Endothelial cell of umbilical vein (primary cell): ENCODE measurements at regions not wholly inside any gene's neighbourhood (a gene's known extent, or its start where the extent isn't known, plus 50 kb on each side); places are given as distances from the start of the nearest gene placed in this dataset.

Source experiments
- BruUV-seq: library from RNA; stranded (reverse); fragments of 400-500 nt; replicated peaks from 2 replicates; lab custom pipeline; 2021; lab: Mats Ljungman, UMichigan
- CTCF ChIA-PET: fragments of 300-600, 350-600 bp; sonication (Branson Sonifier 250); formaldehyde crosslinking; loops from one replicate; lab custom pipeline; 2021; ENCODE audit warnings: antibody characterized with exemption, inconsistent platforms; lab: Charles Lee
- POLR2A ChIA-PET: fragments of 300-600, 350-600 bp; sonication (Branson Sonifier 250); formaldehyde crosslinking; loops from one replicate; lab custom pipeline; 2021; ENCODE audit warnings: antibody characterized with exemption, inconsistent platforms; lab: Charles Lee
- DNase-seq: peaks from one replicate; pipeline ENCODE4 v3.0.0-alpha.2; 2011; ENCODE audit warnings: low read depth, low spot score
- FAIRE-seq: peaks from 2 replicates; lab custom pipeline; 2011; peaks lifted over from hg19 to GRCh38; lab: Jason Lieb, UNC
- H2AFZ ChIP-seq: 2 replicates; pipeline ENCODE4 v1.6.0; 2012; ENCODE audit warnings: low read depth, low read length, control low read depth, inconsistent platforms
- H3K27ac ChIP-seq: 2 replicates; pipeline ENCODE4 v1.5.1; 2011; ENCODE audit warnings: low read depth, mild to moderate bottlenecking, control low read depth, low read length, moderate library complexity; ENCODE audit not compliant: insufficient read depth
- H3K27me3 ChIP-seq, 2 experiments: 2 replicates each; pipeline versions ENCODE4 v1.6.0 to v1.6.1; 2011; ENCODE audit warnings: low read length in 2 of 2, mixed read lengths in 1 of 2; ENCODE audit not compliant: control insufficient read depth in 2 of 2, insufficient read depth in 2 of 2
- H3K36me3 ChIP-seq, 2 experiments: 2 replicates in 1 of 2; 3 replicates in 1 of 2; pipeline ENCODE4 v1.5.1; 2011; ENCODE audit warnings: low read length in 2 of 2, mild to moderate bottlenecking in 1 of 2, moderate library complexity in 1 of 2; ENCODE audit not compliant: control insufficient read depth in 2 of 2, insufficient read depth in 2 of 2; ENCODE audit errors: extremely low read depth in 1 of 2
- H3K4me1 ChIP-seq: 3 replicates; pipeline ENCODE4 v1.5.1; 2011; ENCODE audit warnings: mild to moderate bottlenecking, low read length; ENCODE audit not compliant: control insufficient read depth, insufficient read depth; ENCODE audit errors: extremely low read depth
- H3K4me2 ChIP-seq: 2 replicates; pipeline ENCODE4 v1.6.1; 2011; ENCODE audit warnings: low read length, control low read depth, mixed read lengths; ENCODE audit not compliant: insufficient read depth
- H3K4me3 ChIP-seq, 3 experiments: fragments of 200-600 bp in 1 of 3; sonication (generic), shearing (Covaris generic) in 1 of 3; replicated peaks in 1 of 3; 2 replicates each; pipeline ENCODE4 v1.5.1; 2011 to 2016; ENCODE audit warnings: control low read depth in 3 of 3, low read length in 3 of 3, mild to moderate bottlenecking in 2 of 3, inconsistent platforms in 1 of 3, low read depth in 1 of 3, moderate library complexity in 1 of 3; ENCODE audit not compliant: insufficient read depth in 1 of 3
- H3K79me2 ChIP-seq: 2 replicates; pipeline ENCODE4 v1.6.0; 2012; ENCODE audit warnings: low read length, inconsistent platforms; ENCODE audit not compliant: control insufficient read depth, insufficient read depth
- H3K9ac ChIP-seq: replicated peaks from 2 replicates; pipeline ENCODE3; 2011; ENCODE audit warnings: low read length, control low read depth; ENCODE audit not compliant: insufficient read depth; ENCODE audit errors: extremely low read depth
- H3K9me1 ChIP-seq: replicated peaks from 3 replicates; pipeline ENCODE4 v1.6.0; 2011; ENCODE audit warnings: mild to moderate bottlenecking, low read length; ENCODE audit not compliant: control insufficient read depth, insufficient read depth; ENCODE audit errors: extremely low read depth
- H3K9me3 ChIP-seq: replicated peaks from 2 replicates; pipeline ENCODE4 v1.5.1; 2012; ENCODE audit warnings: low read length, inconsistent platforms; ENCODE audit not compliant: control insufficient read depth, insufficient read depth
- H4K20me1 ChIP-seq: replicated peaks from 2 replicates; pipeline ENCODE3; 2011; ENCODE audit warnings: mild to moderate bottlenecking, low read length; ENCODE audit not compliant: control insufficient read depth, insufficient read depth; ENCODE audit errors: extremely low read depth
- CTCF ChIP-seq, 2 donors: IDR thresholded peaks; 1 replicate in 1 of 2; 2 replicates in 1 of 2; pipeline ENCODE4 v1.5.1; 2011; ENCODE audit warnings: low read length in 2 of 2, mild to moderate bottlenecking in 2 of 2, moderate library complexity in 2 of 2, control low read depth in 1 of 2, inconsistent platforms in 1 of 2, low read depth in 1 of 2; ENCODE audit not compliant: insufficient read depth in 1 of 2; ENCODE audit errors: extremely low read depth in 1 of 2
- EZH2 ChIP-seq: IDR thresholded peaks from 2 replicates; pipeline ENCODE4 v1.6.1; 2012; ENCODE audit warnings: borderline replicate concordance, low read depth, mild to moderate bottlenecking, moderate library complexity, low read length, inconsistent platforms; ENCODE audit not compliant: severe bottlenecking
- FOS ChIP-seq: IDR thresholded peaks from 2 replicates; pipeline ENCODE4 v1.6.1; 2011; ENCODE audit warnings: mild to moderate bottlenecking, low read length, moderate library complexity, borderline replicate concordance; ENCODE audit not compliant: insufficient read depth
- GATA2 ChIP-seq: IDR thresholded peaks from 2 replicates; pipeline ENCODE4 v1.7.0; 2011; ENCODE audit warnings: low read depth, mild to moderate bottlenecking, moderate library complexity, mixed read lengths, low read length; ENCODE audit not compliant: insufficient read length, insufficient read depth
- JUN ChIP-seq: IDR thresholded peaks from 2 replicates; pipeline ENCODE4 v1.6.1; 2011; ENCODE audit warnings: borderline replicate concordance, low read depth; ENCODE audit not compliant: insufficient read length, insufficient read depth
- MYC ChIP-seq: IDR thresholded peaks from one replicate; pipeline ENCODE4 v1.6.1; 2011; ENCODE audit warnings: mild to moderate bottlenecking, low read depth, low read length
- POLR2A ChIP-seq: IDR thresholded peaks from 2 replicates; pipeline ENCODE4 v1.6.1; 2012; ENCODE audit warnings: low read depth, mild to moderate bottlenecking, control low read depth, low read length
- POLR2AphosphoS5 ChIP-seq: IDR thresholded peaks from 2 replicates; pipeline ENCODE4 v1.6.1; 2012; ENCODE audit warnings: low read depth, mild to moderate bottlenecking, control low read depth, low read length, moderate library complexity; ENCODE audit not compliant: insufficient read depth
- dilution Hi-C: fragments of 300-500 bp; cut with MboI; formaldehyde crosslinking; loops from one replicate; pipeline ENCODE4 v1.15.0; 2019; ENCODE audit warnings: low sequenced_read_pairs; ENCODE audit not compliant: extremely low pct_ligation_motif_present
- intact Hi-C: fragments of 100-400 bp; cut with micrococcal nuclease; formaldehyde crosslinking; loops from one replicate; pipeline ENCODE4 v1.10.0; 2022
- TF ChIP-seq, protein P1 (sequence below): IDR thresholded peaks from 2 replicates; pipeline ENCODE4 v1.6.1; 2011; ENCODE audit not compliant: insufficient read depth, insufficient read length

DNA sequence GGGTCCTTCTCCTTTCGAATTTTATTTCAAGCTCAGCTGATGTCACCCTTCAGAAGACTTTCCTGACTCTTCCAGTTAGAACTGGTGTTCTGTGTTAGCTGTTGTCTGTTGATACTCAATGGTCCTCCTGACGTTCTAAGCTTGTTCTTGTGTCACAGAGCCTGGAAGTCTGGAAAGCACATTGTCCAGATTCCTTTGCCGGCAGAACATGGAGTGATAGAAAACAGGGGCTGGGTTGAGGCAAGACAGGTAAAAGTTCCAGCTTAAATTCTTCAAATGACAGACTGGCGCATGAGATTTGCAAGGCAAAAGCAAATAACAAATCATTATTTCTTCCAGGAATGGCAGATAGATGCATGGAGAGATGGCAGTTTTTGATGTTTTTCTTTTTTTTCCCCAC lies 102.0 kb upstream of the CLSTN2 start:
- H3K4me3 ChIP-seq = no peak overlapping the region
- H3K36me3 ChIP-seq = no peaks in the 10 kb centered on the region
- no peak for FAIRE-seq
- intact Hi-C loops (no loop called here), dilution Hi-C loops (no loop called here)
- H3K9me3 ChIP-seq = peaks cover 4% of the 10 kb centered on the region
- H3K79me2 ChIP-seq = no peaks in the 10 kb centered on the region
- no peak overlapping the region for H2AFZ ChIP-seq
- H3K4me2 ChIP-seq = no peak overlapping the region
- DNase-seq = no peak
- POLR2A ChIA-PET = no interaction called here
- no peaks in the 10 kb centered on the region for H4K20me1 ChIP-seq
- no peak for TF ChIP-seq FOS
- TF ChIP-seq CTCF (IDR thresholded peaks at IDR 0.05; ENCODE audit: extremely low read depth in 1 of 2, insufficient read depth in 1 of 2, low read depth in 1 of 2, low read length in 2 of 2) = no peak
- TF ChIP-seq, protein P1, sequence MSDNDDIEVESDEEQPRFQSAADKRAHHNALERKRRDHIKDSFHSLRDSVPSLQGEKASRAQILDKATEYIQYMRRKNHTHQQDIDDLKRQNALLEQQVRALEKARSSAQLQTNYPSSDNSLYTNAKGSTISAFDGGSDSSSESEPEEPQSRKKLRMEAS = no peak
- no peak for TF ChIP-seq JUN
- TF ChIP-seq POLR2AphosphoS5 = no peak
- TF ChIP-seq MYC = no peak
- TF ChIP-seq POLR2A = no peak
- TF ChIP-seq EZH2 = no peak
- no peak for TF ChIP-seq GATA2
- H3K27me3 ChIP-seq = no peaks in the 10 kb centered on the region
- H3K9me1 ChIP-seq = no peaks in the 10 kb centered on the region
- H3K9ac ChIP-seq = no peak overlapping the region
- CTCF ChIA-PET = no interaction called here
- no peak overlapping the region for H3K27ac ChIP-seq
- no peaks in the 10 kb centered on the region for H3K4me1 ChIP-seq
- BruUV-seq = no TSS peak
